ENCODE measurements at regions not wholly inside any gene's neighbourhood (a gene's known extent, or its start where the extent isn't known, plus 50 kb on each side); places are given as distances from the start of the nearest gene placed in this dataset.

DNA sequence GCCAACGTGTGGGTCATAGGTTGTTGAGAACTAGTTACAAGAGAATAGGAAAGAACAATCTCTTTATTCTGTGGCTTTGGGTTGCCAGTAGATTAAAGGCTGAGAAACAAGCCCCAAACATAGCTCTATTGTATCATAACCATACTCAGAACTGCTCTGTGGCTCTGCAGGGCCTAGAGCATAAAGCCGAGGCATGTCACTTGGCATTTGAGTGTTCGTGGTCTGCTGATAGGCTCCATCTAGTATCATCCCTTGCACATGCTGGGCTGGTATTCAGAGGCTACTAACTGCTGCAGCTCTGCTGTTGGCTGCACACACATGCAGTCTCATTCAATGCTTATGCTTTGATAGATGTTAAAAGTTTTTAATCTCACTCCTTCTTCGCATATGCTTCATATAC lies 157.9 kb downstream of the OGFRL1 start:
- no peaks in the 10 kb centered on the region for H3K36me3 Mint-ChIP-seq (ENCODE audit: insufficient read depth in 1 of 3, low read depth in 3 of 3)
- H4K91ac ChIP-seq (ENCODE audit: insufficient read length, low read depth, low read length), result no peak overlapping the region
- no peak overlapping the region for H2AFZ ChIP-seq (ENCODE audit: low read length)
- H3K4me1 ChIP-seq (ENCODE audit: insufficient read depth, low read length), result no peaks in the 10 kb centered on the region
- H2BK120ac ChIP-seq (ENCODE audit: low read depth, low read length, poor library complexity, severe bottlenecking), result no peak overlapping the region
- no peak for DNase-seq
- H2BK20ac ChIP-seq (ENCODE audit: low read depth, low read length, poor library complexity, severe bottlenecking), result no peak overlapping the region
- H3K4ac ChIP-seq (ENCODE audit: low read depth, low read length), result no peak overlapping the region
- H3K27me3 ChIP-seq (ENCODE audit: insufficient read depth, low read length), result no peaks in the 10 kb centered on the region
- H3K27me3 Mint-ChIP-seq (ENCODE audit: low read depth), result no peaks in the 10 kb centered on the region
- no peaks in the 10 kb centered on the region for H3K9me3 ChIP-seq (ENCODE audit: control insufficient read depth, low read depth, low read length)
- no peak overlapping the region for H3K56ac ChIP-seq (ENCODE audit: insufficient read length, low read depth, low read length)
- no peak overlapping the region for H4K8ac ChIP-seq (replicated peaks; ENCODE audit: insufficient read length, low read depth, low read length)
- H2BK12ac ChIP-seq (ENCODE audit: insufficient read length, low read depth, low read length), result no peak overlapping the region
- no peak overlapping the region for H2BK15ac ChIP-seq (ENCODE audit: low read depth, low read length)
- H3K14ac ChIP-seq (ENCODE audit: insufficient read depth, low read length), result no peak overlapping the region
- H3K18ac ChIP-seq (ENCODE audit: insufficient read length, low read depth, low read length), result no peak overlapping the region
- H3K79me1 ChIP-seq (ENCODE audit: insufficient read depth, low read depth, low read length, poor library complexity, severe bottlenecking), result no peaks in the 10 kb centered on the region
- no CpG with 5 or more reads among the region's 4 CpGs for WGBS (ENCODE audit: extremely low coverage, insufficient read length, low lambda C conversion rate)
- no peak overlapping the region for H3K27ac ChIP-seq (ENCODE audit: insufficient read length, low read depth, low read length)
- no peaks in the 10 kb centered on the region for H3K79me2 ChIP-seq (ENCODE audit: insufficient read depth, low read length)
- no peak for TF ChIP-seq CTCF (conservative IDR thresholded peaks at IDR 0.05)
- H3K23me2 ChIP-seq (ENCODE audit: insufficient read length, low read depth, low read length, poor library complexity, severe bottlenecking), result no peaks in the 10 kb centered on the region
- no peak overlapping the region for H3K4me2 ChIP-seq (ENCODE audit: insufficient read depth, insufficient read length, low read length)
- no peak overlapping the region for H2AK5ac ChIP-seq (ENCODE audit: insufficient read length, low read length)
- no peak overlapping the region for H4K5ac ChIP-seq (ENCODE audit: insufficient read length, low read depth, low read length)
- no peak overlapping the region for H2BK5ac ChIP-seq (ENCODE audit: insufficient read length, low read length)
- H3K4me1 Mint-ChIP-seq, result no peaks in the 10 kb centered on the region
- no peak overlapping the region for H3T11ph ChIP-seq (ENCODE audit: low read length)
- no peak overlapping the region for H3K4me3 Mint-ChIP-seq
- H3K9ac ChIP-seq (ENCODE audit: extremely low read depth, insufficient read length, low read length), result no peak overlapping the region
- H3K9me3 Mint-ChIP-seq, result no peaks in the 10 kb centered on the region
- no peaks in the 10 kb centered on the region for H4K20me1 ChIP-seq (ENCODE audit: control insufficient read depth, insufficient read depth, insufficient read length)
- no peak overlapping the region for H3K27ac Mint-ChIP-seq
- no peak overlapping the region for H3K23ac ChIP-seq (ENCODE audit: insufficient read length, low read depth, low read length)
